ENCODE measurements at regions not wholly inside any gene's neighbourhood (a gene's known extent, or its start where the extent isn't known, plus 50 kb on each side); places are given as distances from the start of the nearest gene placed in this dataset.
"Not testable (repeated sequence)": the region's sequence is repeated elsewhere in the genome, so short reads cannot be mapped to it uniquely, and the experiment has no call there.

GRCh38 chr17:77548967-77549366 lies 408.2 kb downstream of the SEC14L1 start:
- no peak for DNase-seq (ENCODE audit: low spot score)

GRCh38 chr17:77549726-77550366 lies 408.7 kb upstream of the TNRC6C start:
- DNase-seq (ENCODE audit: low spot score), result no peak

GRCh38 chr17:77553459-77554066 lies 404.9 kb upstream of the TNRC6C start:
- DNase-seq (ENCODE audit: low spot score), result peak; percentile 33

- DNase-seq (ENCODE audit: low spot score), result peak; percentile 46
Measured at GRCh38 chr17:77555121-77555591, 403.3 kb upstream of the TNRC6C start.

GRCh38 chr17:77555741-77556291 lies 402.7 kb upstream of the TNRC6C start:
- peak; percentile 52 for DNase-seq (ENCODE audit: low spot score)

- peak; percentile 52 for DNase-seq (ENCODE audit: low spot score)
Measured at GRCh38 chr17:77556383-77557061, 402.0 kb upstream of the TNRC6C start.

- no peak for DNase-seq (ENCODE audit: low spot score)
Measured at GRCh38 chr17:77558846-77559626, 399.5 kb upstream of the TNRC6C start.

GRCh38 chr17:77560381-77560780 lies 398.1 kb upstream of the TNRC6C start:
- no peak for DNase-seq (ENCODE audit: low spot score)

GRCh38 chr17:77560841-77561240 lies 397.7 kb upstream of the TNRC6C start:
- DNase-seq (ENCODE audit: low spot score), result no peak

- DNase-seq (ENCODE audit: low spot score), result not testable (repeated sequence)
Measured at GRCh38 chr17:77562361-77562760, 396.1 kb upstream of the TNRC6C start.

- DNase-seq (ENCODE audit: low spot score), result peak; percentile 38
Measured at GRCh38 chr17:77563439-77564102, 394.9 kb upstream of the TNRC6C start.

- DNase-seq (ENCODE audit: low spot score), result peak; percentile 33
Measured at GRCh38 chr17:77564278-77564920, 394.1 kb upstream of the TNRC6C start.

GRCh38 chr17:77565166-77565565 lies 393.3 kb upstream of the TNRC6C start:
- DNase-seq (ENCODE audit: low spot score), result peak; percentile 33

- no peak for DNase-seq (ENCODE audit: low spot score)
Measured at GRCh38 chr17:77566151-77566550, 392.4 kb upstream of the TNRC6C start.

- DNase-seq (ENCODE audit: low spot score), result peak; percentile 31
Measured at GRCh38 chr17:77566566-77567138, 391.9 kb upstream of the TNRC6C start.

- no peak for DNase-seq (ENCODE audit: low spot score)
Measured at GRCh38 chr17:77568540-77568939, 390.0 kb upstream of the TNRC6C start.

- DNase-seq (ENCODE audit: low spot score), result peak; percentile 54
Measured at GRCh38 chr17:77569846-77570564, 388.5 kb upstream of the TNRC6C start.

- DNase-seq (ENCODE audit: low spot score), result peak; percentile 50
Measured at GRCh38 chr17:77570565-77570898, 388.0 kb upstream of the TNRC6C start.

- DNase-seq (ENCODE audit: low spot score), result peak; percentile 83
Measured at GRCh38 chr17:77571155-77571981, 387.1 kb upstream of the TNRC6C start.
